ENCODE measurements at regions not wholly inside any gene's neighbourhood (a gene's known extent, or its start where the extent isn't known, plus 50 kb on each side); places are given as distances from the start of the nearest gene placed in this dataset.
"Not testable (repeated sequence)": the region's sequence is repeated elsewhere in the genome, so short reads cannot be mapped to it uniquely, and the experiment has no call there.

GRCh38 chr2:47964277-47964676 lies 58.0 kb upstream of the FBXO11 start:
- no peak for DNase-seq

- DNase-seq: no peak
Observed at GRCh38 chr2:47964722-47965434, 58.6 kb upstream of the FBXO11 start.

GRCh38 chr2:47976728-47977127 lies 70.4 kb upstream of the FBXO11 start:
- DNase-seq: not testable (repeated sequence)

- no peak for DNase-seq
Observed at GRCh38 chr2:47984041-47984440, 77.7 kb upstream of the FBXO11 start.

GRCh38 chr2:47990503-47990902 lies 84.2 kb upstream of the FBXO11 start:
- no peak for DNase-seq

GRCh38 chr2:47992671-47993070 lies 86.4 kb upstream of the FBXO11 start:
- DNase-seq: no peak

GRCh38 chr2:47996808-47997207 lies 90.5 kb upstream of the FBXO11 start:
- DNase-seq: no peak

- DNase-seq: no peak
Observed at GRCh38 chr2:47999512-47999911, 93.2 kb upstream of the FBXO11 start.

GRCh38 chr2:48001498-48001897 lies 95.2 kb upstream of the FBXO11 start:
- DNase-seq: no peak

GRCh38 chr2:48006094-48006493 lies 99.8 kb upstream of the FBXO11 start:
- DNase-seq: no peak

GRCh38 chr2:48007699-48008268 lies 101.5 kb upstream of the FBXO11 start:
- DNase-seq: no peak

- no peak for DNase-seq
Observed at GRCh38 chr2:48009256-48009655, 103.0 kb upstream of the FBXO11 start.

GRCh38 chr2:48015421-48015820 lies 109.1 kb upstream of the FBXO11 start:
- no peak for DNase-seq

- DNase-seq: no peak
Observed at GRCh38 chr2:48016225-48017019, 110.1 kb upstream of the FBXO11 start.

- no peak for DNase-seq
Observed at GRCh38 chr2:48017136-48017535, 110.8 kb upstream of the FBXO11 start.

GRCh38 chr2:48018480-48018879 lies 112.2 kb upstream of the FBXO11 start:
- no peak for DNase-seq

- DNase-seq: no peak
Observed at GRCh38 chr2:48026865-48027264, 120.6 kb upstream of the FBXO11 start.

- DNase-seq: no peak
Observed at GRCh38 chr2:48032765-48033164, 126.5 kb upstream of the FBXO11 start.

GRCh38 chr2:48034295-48034694 lies 128.0 kb upstream of the FBXO11 start:
- no peak for DNase-seq

GRCh38 chr2:48036312-48036711 lies 130.0 kb upstream of the FBXO11 start:
- DNase-seq: no peak

GRCh38 chr2:48039209-48039990 lies 133.1 kb upstream of the FBXO11 start:
- DNase-seq: no peak

- DNase-seq: no peak
Observed at GRCh38 chr2:48043131-48043700, 136.9 kb upstream of the FBXO11 start.

GRCh38 chr2:48043746-48044145 lies 137.4 kb upstream of the FBXO11 start:
- peak; percentile 2 for DNase-seq

All from fibroblast of skin of scalp (primary cell).